DND-41 (cell line): ENCODE measurements at regions not wholly inside any gene's neighbourhood (a gene's known extent, or its start where the extent isn't known, plus 50 kb on each side); places are given as distances from the start of the nearest gene placed in this dataset.

Experiments
- CTCF ChIP-seq: IDR thresholded peaks from 2 replicates; pipeline ENCODE4 v1.5.1; 2012; ENCODE audit warnings: borderline replicate concordance, low read length, moderate library complexity, mild to moderate bottlenecking; ENCODE audit not compliant: poor library complexity, severe bottlenecking; ENCODE audit errors: extremely low read depth
- EZH2 ChIP-seq: IDR thresholded peaks from 3 replicates; pipeline ENCODE4 v1.6.1; 2012; ENCODE audit warnings: borderline replicate concordance, low read depth, mild to moderate bottlenecking, moderate library complexity, low read length, inconsistent platforms; ENCODE audit not compliant: severe bottlenecking

- TF ChIP-seq EZH2, result no peak
- no peak for TF ChIP-seq CTCF
Observed at GRCh38 chr15:85859671-85860070, 64.9 kb upstream of the KLHL25 start.
